SU-DHL-6 (cell line): ENCODE measurements at regions not wholly inside any gene's neighbourhood (a gene's known extent, or its start where the extent isn't known, plus 50 kb on each side); places are given as distances from the start of the nearest gene placed in this dataset.

ENCODE experiments used
- H2AFZ ChIP-seq: fragments of 200-600 bp; sonication (generic); 2 replicates; pipeline ENCODE4 v1.6.1; 2014; ENCODE audit warnings: low read depth, mild to moderate bottlenecking, moderate library complexity, mixed read lengths, antibody characterized with exemption, low read length; ENCODE audit not compliant: severe bottlenecking
- H3F3A ChIP-seq: fragments of 200-600 bp; shearing (Covaris generic); 2 replicates; pipeline ENCODE4 v1.6.0; 2016; ENCODE audit warnings: antibody characterized with exemption, mild to moderate bottlenecking; ENCODE audit not compliant: insufficient read depth
- H3K27ac ChIP-seq: fragments of 200-600 bp; sonication (generic); 2 replicates; pipeline ENCODE4 v1.5.1; 2016; ENCODE audit warnings: low read depth, mild to moderate bottlenecking, low read length, moderate library complexity, mixed read lengths
- H3K27me3 ChIP-seq: fragments of 200-600 bp; sonication (generic), shearing (Covaris generic); 2 replicates; pipeline ENCODE4 v1.6.0; 2014; ENCODE audit warnings: mild to moderate bottlenecking, low read length
- H3K36me3 ChIP-seq: fragments of 200-600 bp; sonication (generic); 2 replicates; pipeline ENCODE4 v1.6.1; 2014; ENCODE audit warnings: mild to moderate bottlenecking, low read length, mixed read lengths
- H3K4me2 ChIP-seq: fragments of 300-600, 200-600 bp; shearing (Covaris generic), sonication (generic); 2 replicates; pipeline ENCODE4 v1.6.0; 2014; ENCODE audit warnings: low read length, low read depth, mild to moderate bottlenecking; ENCODE audit not compliant: poor library complexity, severe bottlenecking
- H3K4me3 ChIP-seq: fragments of 200-600 bp; sonication (generic); 2 replicates; pipeline ENCODE4 v1.5.1; 2014; ENCODE audit warnings: antibody characterized with exemption, low read length, mild to moderate bottlenecking, mixed read lengths; ENCODE audit not compliant: insufficient read depth, poor library complexity, severe bottlenecking
- H3K79me2 ChIP-seq: fragments of 200-600 bp; sonication (generic); 2 replicates; pipeline ENCODE4 v1.6.1; 2014; ENCODE audit warnings: mild to moderate bottlenecking, low read length, moderate library complexity; ENCODE audit not compliant: insufficient read depth
- H3K9ac ChIP-seq: fragments of 200-600 bp; sonication (generic); 2 replicates; pipeline ENCODE4 v1.7.0; 2014; ENCODE audit warnings: mild to moderate bottlenecking, low read length
- H3K9me2 ChIP-seq: fragments of 200-600 bp; sonication (generic); replicated peaks from 2 replicates; pipeline ENCODE4 v1.6.1; 2014; ENCODE audit warnings: low read length; ENCODE audit not compliant: insufficient read depth
- H3K9me3 ChIP-seq: fragments of 200-600 bp; sonication (generic); 2 replicates; pipeline ENCODE4 v1.6.1; 2014; ENCODE audit warnings: low read length, mixed read lengths; ENCODE audit not compliant: insufficient read depth
- H4K20me1 ChIP-seq: fragments of 200-600 bp; sonication (generic); 2 replicates; pipeline ENCODE4 v1.6.1; 2014; ENCODE audit warnings: low read depth, mild to moderate bottlenecking, antibody characterized with exemption, low read length, moderate library complexity, mixed read lengths
- CTCF ChIP-seq: fragments of 200-600 bp; sonication (generic); IDR thresholded peaks from one replicate; pipeline ENCODE4 v1.5.1; 2017; ENCODE audit warnings: antibody characterized with exemption, mild to moderate bottlenecking, low read length, moderate library complexity; ENCODE audit not compliant: insufficient read depth, poor library complexity, severe bottlenecking
- EZH2phosphoT487 ChIP-seq: fragments of 200-600 bp; sonication (generic), shearing (Covaris generic); conservative IDR thresholded peaks from 2 replicates; pipeline ENCODE4 v1.6.1; 2018; ENCODE audit warnings: mild to moderate bottlenecking, antibody characterized with exemption, low read length, moderate library complexity, mixed read lengths

DNA sequence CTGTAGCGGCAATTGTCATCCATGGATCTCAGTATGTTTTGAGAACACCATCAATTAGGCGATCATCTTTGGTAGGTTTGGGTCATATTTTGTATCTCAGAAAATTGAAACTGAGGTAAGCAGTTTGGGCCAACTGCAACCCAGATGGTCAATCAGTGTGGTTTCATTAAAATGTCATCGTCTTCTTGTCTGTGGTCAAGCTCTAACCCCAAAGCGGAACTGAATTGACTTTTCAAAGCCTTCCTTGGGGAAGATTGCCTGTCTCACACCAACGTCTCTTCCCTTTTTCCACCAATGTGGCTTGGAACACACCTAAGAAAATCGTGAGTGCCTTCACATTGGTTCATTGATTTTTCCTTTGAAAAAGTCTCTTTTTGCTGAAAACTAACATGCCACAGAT is 56.3 kb upstream of the UBAC2 start:
- H2AFZ ChIP-seq = no peak overlapping the region
- H3K27ac ChIP-seq = no peak overlapping the region
- H3K36me3 ChIP-seq = no peaks in the 10 kb centered on the region
- H3F3A ChIP-seq = no peaks in the 10 kb centered on the region
- no peaks in the 10 kb centered on the region for H3K27me3 ChIP-seq
- no peak overlapping the region for H3K4me2 ChIP-seq
- H4K20me1 ChIP-seq = no peaks in the 10 kb centered on the region
- H3K4me3 ChIP-seq = no peak overlapping the region
- H3K79me2 ChIP-seq = no peaks in the 10 kb centered on the region
- no peaks in the 10 kb centered on the region for H3K9me2 ChIP-seq
- TF ChIP-seq EZH2phosphoT487 (no peak), CTCF (no peak)
- no peaks in the 10 kb centered on the region for H3K9me3 ChIP-seq
- no peak overlapping the region for H3K9ac ChIP-seq

- Histone ChIP-seq H3K9me3 (no peaks in the 10 kb centered on the region), H4K20me1 (no peaks in the 10 kb centered on the region), H3K79me2 (no peaks in the 10 kb centered on the region), H3K9me2 (no peaks in the 10 kb centered on the region), H3K9ac (no peak overlapping the region), H3K4me2 (no peak overlapping the region), H3K27ac (no peak overlapping the region), H3K4me3 (no peak overlapping the region), H3K36me3 (no peaks in the 10 kb centered on the region), H3K27me3 (no peaks in the 10 kb centered on the region), H3F3A (no peaks in the 10 kb centered on the region), H2AFZ (no peak overlapping the region)
- TF ChIP-seq EZH2phosphoT487 (no peak), CTCF (no peak)
These were observed 55.2 kb upstream of the UBAC2 start for GRCh38 chr13:99145461-99145860.

GRCh38 chr13:99150575-99151361 is 49.9 kb upstream of the UBAC2 start:
- Histone ChIP-seq H3K27me3 (no peaks in the 10 kb centered on the region), H3K9ac (no peak overlapping the region), H3K9me2 (no peaks in the 10 kb centered on the region), H3F3A (no peaks in the 10 kb centered on the region), H3K4me2 (no peak overlapping the region), H3K27ac (no peak overlapping the region), H3K79me2 (no peaks in the 10 kb centered on the region), H2AFZ (no peak overlapping the region), H4K20me1 (no peaks in the 10 kb centered on the region), H3K9me3 (no peaks in the 10 kb centered on the region), H3K36me3 (no peaks in the 10 kb centered on the region), H3K4me3 (no peak overlapping the region)
- no peak for TF ChIP-seq CTCF
- TF ChIP-seq EZH2phosphoT487 = no peak
